HepG2 (cell line): ENCODE measurements at regions not wholly inside any gene's neighbourhood (a gene's known extent, or its start where the extent isn't known, plus 50 kb on each side); places are given as distances from the start of the nearest gene placed in this dataset.

Source experiments
- ADNP ChIP-seq: sonication (generic); formaldehyde crosslinking; IDR thresholded peaks from 2 replicates; pipeline ENCODE4 v1.4.0; 2020; ENCODE audit warnings: missing genetic modification reagents
- IRF9 ChIP-seq: sonication (generic); formaldehyde crosslinking; IDR thresholded peaks from 2 replicates; pipeline ENCODE4 v1.8.0; 2022; ENCODE audit warnings: missing genetic modification reagents, mild to moderate bottlenecking, borderline replicate concordance
- JUN ChIP-seq: sonication (generic); formaldehyde crosslinking; IDR thresholded peaks from 2 replicates; pipeline ENCODE4 v1.4.0; 2020; ENCODE audit warnings: mild to moderate bottlenecking, missing genetic modification reagents
- KDM5A ChIP-seq: fragments of 200-600 bp; sonication (generic); IDR thresholded peaks from 2 replicates; pipeline ENCODE4 v1.7.0; 2018; ENCODE audit warnings: antibody characterized with exemption, mild to moderate bottlenecking, low read length, borderline replicate concordance
- NKX3-1 ChIP-seq: sonication (generic); formaldehyde crosslinking; IDR thresholded peaks from 2 replicates; pipeline ENCODE4 v1.5.0; 2020; ENCODE audit warnings: missing genetic modification reagents
- PHF8 ChIP-seq: sonication (generic); formaldehyde crosslinking; IDR thresholded peaks from 2 replicates; pipeline ENCODE4 v1.5.0; 2020; ENCODE audit warnings: missing genetic modification reagents
- RFX3 ChIP-seq: IDR thresholded peaks from 2 replicates; pipeline ENCODE4 v1.6.1; 2016; ENCODE audit warnings: missing biosample characterization, missing genetic modification reagents
- SMC3 ChIP-seq: IDR thresholded peaks from 2 replicates; pipeline ENCODE4 v1.6.1; 2011; ENCODE audit warnings: low read length, improper control_type of control experiment
- SOX13 ChIP-seq, 3 experiments: fragments of 450-650 bp in 1 of 3; sonication (generic) in 1 of 3; formaldehyde crosslinking in 1 of 3; IDR thresholded peaks in 2 of 3; conservative IDR thresholded peaks in 1 of 3; 2 replicates each; pipeline versions ENCODE4 v1.5.0 to v1.6.1; 2016 to 2020; ENCODE audit warnings: antibody characterized with exemption in 1 of 3, mild to moderate bottlenecking in 1 of 3, missing compliant biosample characterization in 1 of 3, missing genetic modification reagents in 1 of 3, moderate library complexity in 1 of 3
- ZNF121 ChIP-seq: sonication (generic); formaldehyde crosslinking; IDR thresholded peaks from 2 replicates; pipeline ENCODE4 v1.5.0; 2020; ENCODE audit warnings: mild to moderate bottlenecking, missing genetic modification reagents
- ZNF749 ChIP-seq: sonication (generic); formaldehyde crosslinking; IDR thresholded peaks from 2 replicates; pipeline ENCODE4 v1.8.0; 2022; ENCODE audit warnings: mild to moderate bottlenecking, missing genetic modification reagents, moderate library complexity, borderline replicate concordance
- TF ChIP-seq, protein P1 (sequence below): sonication (generic); formaldehyde crosslinking; IDR thresholded peaks from 2 replicates; pipeline ENCODE4 v1.5.0; 2020; ENCODE audit warnings: mild to moderate bottlenecking, missing genetic modification reagents, moderate library complexity
- TF ChIP-seq, protein P2 (sequence below): sonication (generic); formaldehyde crosslinking; IDR thresholded peaks from 2 replicates; pipeline ENCODE4 v1.4.0; 2020; ENCODE audit warnings: missing genetic modification reagents
- TF ChIP-seq, protein P3 (sequence below): sonication (generic); formaldehyde crosslinking; IDR thresholded peaks from 2 replicates; pipeline ENCODE4 v1.5.0; 2020; ENCODE audit warnings: missing genetic modification reagents

DNA sequence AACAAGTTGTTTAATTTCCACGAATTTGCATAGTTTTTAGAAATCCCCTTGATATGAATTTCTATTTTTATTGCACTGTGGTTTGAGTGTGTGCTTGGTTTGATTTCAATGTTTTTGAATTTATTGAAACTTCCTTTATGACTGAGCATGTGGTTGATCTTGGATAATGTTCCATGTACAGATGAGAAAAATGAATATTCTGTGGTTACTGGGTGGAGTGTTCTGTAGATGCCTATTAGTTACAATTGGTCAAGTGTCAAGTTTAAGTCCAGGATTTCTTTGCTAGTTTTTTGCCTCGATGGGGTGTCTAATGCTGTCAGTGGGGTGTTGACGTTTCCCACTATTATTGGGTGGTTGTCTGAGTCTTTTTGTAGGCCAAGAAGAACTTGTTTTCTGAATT, 319.5 kb upstream of the ACTBL2 start:
- TF ChIP-seq, protein P1, sequence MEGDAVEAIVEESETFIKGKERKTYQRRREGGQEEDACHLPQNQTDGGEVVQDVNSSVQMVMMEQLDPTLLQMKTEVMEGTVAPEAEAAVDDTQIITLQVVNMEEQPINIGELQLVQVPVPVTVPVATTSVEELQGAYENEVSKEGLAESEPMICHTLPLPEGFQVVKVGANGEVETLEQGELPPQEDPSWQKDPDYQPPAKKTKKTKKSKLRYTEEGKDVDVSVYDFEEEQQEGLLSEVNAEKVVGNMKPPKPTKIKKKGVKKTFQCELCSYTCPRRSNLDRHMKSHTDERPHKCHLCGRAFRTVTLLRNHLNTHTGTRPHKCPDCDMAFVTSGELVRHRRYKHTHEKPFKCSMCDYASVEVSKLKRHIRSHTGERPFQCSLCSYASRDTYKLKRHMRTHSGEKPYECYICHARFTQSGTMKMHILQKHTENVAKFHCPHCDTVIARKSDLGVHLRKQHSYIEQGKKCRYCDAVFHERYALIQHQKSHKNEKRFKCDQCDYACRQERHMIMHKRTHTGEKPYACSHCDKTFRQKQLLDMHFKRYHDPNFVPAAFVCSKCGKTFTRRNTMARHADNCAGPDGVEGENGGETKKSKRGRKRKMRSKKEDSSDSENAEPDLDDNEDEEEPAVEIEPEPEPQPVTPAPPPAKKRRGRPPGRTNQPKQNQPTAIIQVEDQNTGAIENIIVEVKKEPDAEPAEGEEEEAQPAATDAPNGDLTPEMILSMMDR (CRISPR knock-in tag), result no peak
- TF ChIP-seq ADNP, result no peak
- TF ChIP-seq NKX3-1, result no peak
- no peak for TF ChIP-seq SOX13 (IDR thresholded peaks at IDR 0.05)
- TF ChIP-seq SOX13 (CRISPR knock-in tag; conservative IDR thresholded peaks at IDR 0.05 in 1 of 2, IDR thresholded peaks at IDR 0.05 in 1 of 2), result no peak
- TF ChIP-seq, protein P2, sequence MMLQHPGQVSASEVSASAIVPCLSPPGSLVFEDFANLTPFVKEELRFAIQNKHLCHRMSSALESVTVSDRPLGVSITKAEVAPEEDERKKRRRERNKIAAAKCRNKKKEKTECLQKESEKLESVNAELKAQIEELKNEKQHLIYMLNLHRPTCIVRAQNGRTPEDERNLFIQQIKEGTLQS (CRISPR knock-in tag), result no peak
- no peak for TF ChIP-seq ZNF749 (CRISPR knock-in tag)
- no peak for TF ChIP-seq IRF9 (CRISPR knock-in tag)
- TF ChIP-seq KDM5A, result no peak
- TF ChIP-seq RFX3 (CRISPR knock-in tag), result no peak
- no peak for TF ChIP-seq JUN (CRISPR knock-in tag)
- TF ChIP-seq, protein P3, sequence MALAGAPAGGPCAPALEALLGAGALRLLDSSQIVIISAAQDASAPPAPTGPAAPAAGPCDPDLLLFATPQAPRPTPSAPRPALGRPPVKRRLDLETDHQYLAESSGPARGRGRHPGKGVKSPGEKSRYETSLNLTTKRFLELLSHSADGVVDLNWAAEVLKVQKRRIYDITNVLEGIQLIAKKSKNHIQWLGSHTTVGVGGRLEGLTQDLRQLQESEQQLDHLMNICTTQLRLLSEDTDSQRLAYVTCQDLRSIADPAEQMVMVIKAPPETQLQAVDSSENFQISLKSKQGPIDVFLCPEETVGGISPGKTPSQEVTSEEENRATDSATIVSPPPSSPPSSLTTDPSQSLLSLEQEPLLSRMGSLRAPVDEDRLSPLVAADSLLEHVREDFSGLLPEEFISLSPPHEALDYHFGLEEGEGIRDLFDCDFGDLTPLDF (CRISPR knock-in tag), result no peak
- no peak for TF ChIP-seq PHF8 (CRISPR knock-in tag)
- no peak for TF ChIP-seq SMC3
- no peak for TF ChIP-seq ZNF121 (CRISPR knock-in tag)
